GM12873 (cell line): ENCODE measurements at regions not wholly inside any gene's neighbourhood (a gene's known extent, or its start where the extent isn't known, plus 50 kb on each side); places are given as distances from the start of the nearest gene placed in this dataset.
A peak's percentile ranks its signal among the peaks of the same experiment; 100 is the strongest.

Source experiments
- TF ChIP-seq, protein P1 (sequence below): IDR thresholded peaks from 2 replicates; pipeline ENCODE4 v1.5.1; 2012; ENCODE audit warnings: low read depth, mild to moderate bottlenecking, moderate library complexity, low read length, control low read depth; ENCODE audit not compliant: insufficient read depth; ENCODE audit errors: missing control alignments

DNA sequence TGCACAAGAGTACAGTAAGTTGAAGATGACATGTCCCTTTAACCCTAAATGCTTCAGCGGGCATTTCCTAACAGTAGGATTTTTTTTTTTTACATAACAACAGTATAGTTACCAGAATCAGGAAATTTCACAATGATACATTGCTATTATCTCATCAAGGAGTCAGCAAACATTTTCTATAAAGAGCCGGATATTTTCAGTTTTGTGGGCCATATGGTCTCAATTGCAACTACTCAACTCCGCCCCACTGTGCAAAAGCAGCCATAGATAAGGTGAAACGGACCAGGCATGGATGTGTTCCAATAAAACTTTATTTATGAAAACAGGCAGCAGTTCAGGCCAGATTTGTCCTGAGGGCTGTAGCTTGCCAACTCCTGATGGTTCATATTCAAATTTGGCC lies 130.6 kb downstream of the SMAD6 start:
- TF ChIP-seq, protein P1, sequence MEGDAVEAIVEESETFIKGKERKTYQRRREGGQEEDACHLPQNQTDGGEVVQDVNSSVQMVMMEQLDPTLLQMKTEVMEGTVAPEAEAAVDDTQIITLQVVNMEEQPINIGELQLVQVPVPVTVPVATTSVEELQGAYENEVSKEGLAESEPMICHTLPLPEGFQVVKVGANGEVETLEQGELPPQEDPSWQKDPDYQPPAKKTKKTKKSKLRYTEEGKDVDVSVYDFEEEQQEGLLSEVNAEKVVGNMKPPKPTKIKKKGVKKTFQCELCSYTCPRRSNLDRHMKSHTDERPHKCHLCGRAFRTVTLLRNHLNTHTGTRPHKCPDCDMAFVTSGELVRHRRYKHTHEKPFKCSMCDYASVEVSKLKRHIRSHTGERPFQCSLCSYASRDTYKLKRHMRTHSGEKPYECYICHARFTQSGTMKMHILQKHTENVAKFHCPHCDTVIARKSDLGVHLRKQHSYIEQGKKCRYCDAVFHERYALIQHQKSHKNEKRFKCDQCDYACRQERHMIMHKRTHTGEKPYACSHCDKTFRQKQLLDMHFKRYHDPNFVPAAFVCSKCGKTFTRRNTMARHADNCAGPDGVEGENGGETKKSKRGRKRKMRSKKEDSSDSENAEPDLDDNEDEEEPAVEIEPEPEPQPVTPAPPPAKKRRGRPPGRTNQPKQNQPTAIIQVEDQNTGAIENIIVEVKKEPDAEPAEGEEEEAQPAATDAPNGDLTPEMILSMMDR, result no peak

DNA sequence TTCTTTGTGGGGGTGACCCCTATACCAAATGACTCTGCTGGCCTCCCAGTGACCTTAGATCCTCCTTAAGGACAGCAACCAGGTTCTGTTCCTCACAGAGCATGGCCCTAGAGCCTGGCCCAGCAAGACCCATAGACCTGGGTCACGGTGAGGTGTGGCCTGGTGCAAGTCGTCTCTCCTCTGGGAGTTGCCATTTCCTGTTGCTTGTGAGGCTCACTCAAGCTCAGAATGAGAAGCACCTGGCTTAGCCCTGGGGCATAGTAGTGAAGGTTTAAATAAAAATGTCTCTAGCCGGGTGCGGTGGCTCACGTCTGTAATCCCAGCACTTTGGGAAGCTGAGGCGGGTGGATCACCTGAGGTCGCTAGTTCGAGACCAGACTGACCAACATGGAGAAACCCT lies 131.3 kb downstream of the SMAD6 start:
- TF ChIP-seq, protein P1, result no peak

GRCh38 chr15:66833803-66834202 lies 131.8 kb downstream of the SMAD6 start:
- TF ChIP-seq, protein P1, result no peak

- TF ChIP-seq, protein P1, result no peak
Measured at GRCh38 chr15:66834881-66835878, 133.1 kb downstream of the SMAD6 start.

DNA sequence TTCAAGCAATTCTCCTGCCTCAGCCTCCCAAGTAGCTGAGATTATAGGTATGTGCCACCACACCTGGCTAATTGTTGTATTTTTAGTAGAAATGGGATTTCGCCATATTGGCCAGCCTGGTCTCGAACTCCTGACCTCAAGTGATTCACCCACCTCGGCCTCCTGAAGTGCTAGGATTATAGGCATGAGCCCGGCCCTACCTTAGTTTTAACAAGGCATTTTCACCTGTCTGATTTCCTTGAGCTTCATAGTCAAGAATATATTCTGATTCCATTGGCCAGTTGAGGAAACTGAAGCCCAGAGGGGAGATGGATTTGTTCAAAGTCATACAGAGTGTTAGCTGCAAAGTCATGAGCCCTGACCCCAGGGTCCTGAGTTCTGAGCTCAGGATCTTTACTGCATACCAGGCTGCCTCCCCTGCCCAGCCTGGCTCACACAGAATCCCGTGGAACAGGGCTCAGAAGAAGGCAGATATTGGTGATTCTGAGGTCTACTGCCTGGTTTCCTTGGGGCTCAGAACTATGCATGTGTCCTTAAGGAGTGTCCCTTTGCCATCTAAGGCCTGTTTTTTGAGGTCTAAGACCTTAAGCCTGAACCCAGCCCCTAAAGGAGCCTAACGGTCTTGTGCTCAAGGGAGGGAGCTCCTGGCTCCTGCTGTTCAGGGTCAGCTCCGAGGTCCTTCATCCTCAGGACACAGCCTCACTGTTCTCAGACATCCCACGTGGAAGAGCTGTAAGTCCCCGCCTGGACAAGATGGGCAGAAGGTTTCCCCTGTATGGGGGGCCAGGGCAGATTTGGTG lies 134.4 kb downstream of the SMAD6 start:
- TF ChIP-seq, protein P1, result no peak

GRCh38 chr15:66838202-66838601 lies 136.2 kb downstream of the SMAD6 start:
- TF ChIP-seq, protein P1, result no peak

DNA sequence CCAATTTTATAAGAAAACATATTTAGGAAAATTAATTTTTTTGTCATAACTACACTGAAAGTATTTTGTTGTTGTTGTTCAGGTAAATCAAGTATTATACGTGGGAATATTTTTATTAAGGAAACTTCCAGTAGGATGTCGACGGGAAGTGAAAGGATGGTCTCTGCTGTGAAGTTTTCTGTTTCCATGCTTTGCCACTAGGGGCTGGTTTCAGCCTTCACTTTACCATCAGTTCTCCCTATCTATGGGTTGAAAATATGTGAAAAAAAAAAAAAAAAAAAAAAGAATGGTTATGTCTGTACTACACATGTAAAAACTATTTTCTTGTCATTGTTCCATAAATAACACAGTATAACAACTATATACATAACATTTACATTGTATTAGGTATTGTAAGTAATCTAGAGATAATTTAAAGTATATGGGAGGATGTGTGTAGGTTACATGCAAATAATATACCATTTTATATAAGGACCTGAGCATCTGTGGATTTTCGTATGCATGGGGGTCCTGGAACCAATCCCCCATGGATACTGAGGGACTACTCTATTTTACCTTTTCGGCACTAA lies 136.7 kb downstream of the SMAD6 start:
- TF ChIP-seq, protein P1, result peak; percentile 55
